Liver (tissue), 3 donors: ENCODE measurements at regions not wholly inside any gene's neighbourhood (a gene's known extent, or its start where the extent isn't known, plus 50 kb on each side); places are given as distances from the start of the nearest gene placed in this dataset.

Source experiments
- CTCF ChIP-seq: fragments of 150-350 bp; IDR thresholded peaks from 2 replicates; pipeline ENCODE4 v1.5.1; 2017; ENCODE audit warnings: improper control_type of control experiment, low read depth, low read length; ENCODE audit not compliant: missing input control
- EGR1 ChIP-seq, 2 donors: IDR thresholded peaks; 2 replicates each; pipeline ENCODE4 v1.6.1; 2016 to 2018; ENCODE audit warnings: antibody characterized with exemption in 2 of 2, low read depth in 2 of 2
- FOXA1 ChIP-seq: IDR thresholded peaks from 2 replicates; pipeline ENCODE4 v1.6.1; 2016; ENCODE audit warnings: antibody characterized with exemption
- GABPA ChIP-seq, 2 donors: IDR thresholded peaks in 1 of 2; conservative IDR thresholded peaks in 1 of 2; 2 replicates each; pipeline ENCODE4 v1.6.1; 2016; ENCODE audit warnings: antibody characterized with exemption in 2 of 2, mild to moderate bottlenecking in 1 of 2, moderate library complexity in 1 of 2
- HNF4G ChIP-seq: IDR thresholded peaks from 2 replicates; pipeline ENCODE4 v1.6.1; 2016; ENCODE audit warnings: antibody characterized with exemption
- MAX ChIP-seq: IDR thresholded peaks from 2 replicates; pipeline ENCODE4 v1.6.1; 2016; ENCODE audit warnings: antibody characterized with exemption
- RAD21 ChIP-seq, 2 donors: IDR thresholded peaks; 2 replicates each; pipeline ENCODE4 v1.6.1; 2016; ENCODE audit warnings: antibody characterized with exemption in 2 of 2, mild to moderate bottlenecking in 2 of 2
- RXRA ChIP-seq, 2 donors: IDR thresholded peaks; 2 replicates each; pipeline ENCODE4 v1.6.1; 2017 to 2018; ENCODE audit warnings: antibody characterized with exemption in 2 of 2, mild to moderate bottlenecking in 1 of 2
- SP1 ChIP-seq: IDR thresholded peaks from 2 replicates; pipeline ENCODE4 v1.6.1; 2018; ENCODE audit warnings: antibody characterized with exemption, mild to moderate bottlenecking
- TAF1 ChIP-seq: conservative IDR thresholded peaks from 2 replicates; pipeline ENCODE4 v1.6.1; 2016; ENCODE audit warnings: antibody characterized with exemption, mild to moderate bottlenecking
- YY1 ChIP-seq: IDR thresholded peaks from 2 replicates; pipeline ENCODE4 v1.6.1; 2016; ENCODE audit warnings: antibody characterized with exemption, mild to moderate bottlenecking
- TF ChIP-seq, protein P1 (sequence below): IDR thresholded peaks from 2 replicates; pipeline ENCODE4 v1.6.1; 2016; ENCODE audit warnings: antibody characterized with exemption, mild to moderate bottlenecking
- TF ChIP-seq, protein P2 (sequence below): IDR thresholded peaks from 2 replicates; pipeline ENCODE4 v1.6.1; 2016; ENCODE audit warnings: antibody characterized with exemption
- donor health status: healthy.
- donor health status: healthy.

- TF ChIP-seq CTCF, result no peak
- no peak for TF ChIP-seq RAD21 (IDR thresholded peaks at IDR 0.05)
- no peak for TF ChIP-seq GABPA (IDR thresholded peaks at IDR 0.05 in 1 of 2, conservative IDR thresholded peaks at IDR 0.05 in 1 of 2)
- TF ChIP-seq YY1, result no peak
- TF ChIP-seq RXRA (IDR thresholded peaks at IDR 0.05), result no peak
- TF ChIP-seq TAF1, result no peak
- TF ChIP-seq, protein P1, sequence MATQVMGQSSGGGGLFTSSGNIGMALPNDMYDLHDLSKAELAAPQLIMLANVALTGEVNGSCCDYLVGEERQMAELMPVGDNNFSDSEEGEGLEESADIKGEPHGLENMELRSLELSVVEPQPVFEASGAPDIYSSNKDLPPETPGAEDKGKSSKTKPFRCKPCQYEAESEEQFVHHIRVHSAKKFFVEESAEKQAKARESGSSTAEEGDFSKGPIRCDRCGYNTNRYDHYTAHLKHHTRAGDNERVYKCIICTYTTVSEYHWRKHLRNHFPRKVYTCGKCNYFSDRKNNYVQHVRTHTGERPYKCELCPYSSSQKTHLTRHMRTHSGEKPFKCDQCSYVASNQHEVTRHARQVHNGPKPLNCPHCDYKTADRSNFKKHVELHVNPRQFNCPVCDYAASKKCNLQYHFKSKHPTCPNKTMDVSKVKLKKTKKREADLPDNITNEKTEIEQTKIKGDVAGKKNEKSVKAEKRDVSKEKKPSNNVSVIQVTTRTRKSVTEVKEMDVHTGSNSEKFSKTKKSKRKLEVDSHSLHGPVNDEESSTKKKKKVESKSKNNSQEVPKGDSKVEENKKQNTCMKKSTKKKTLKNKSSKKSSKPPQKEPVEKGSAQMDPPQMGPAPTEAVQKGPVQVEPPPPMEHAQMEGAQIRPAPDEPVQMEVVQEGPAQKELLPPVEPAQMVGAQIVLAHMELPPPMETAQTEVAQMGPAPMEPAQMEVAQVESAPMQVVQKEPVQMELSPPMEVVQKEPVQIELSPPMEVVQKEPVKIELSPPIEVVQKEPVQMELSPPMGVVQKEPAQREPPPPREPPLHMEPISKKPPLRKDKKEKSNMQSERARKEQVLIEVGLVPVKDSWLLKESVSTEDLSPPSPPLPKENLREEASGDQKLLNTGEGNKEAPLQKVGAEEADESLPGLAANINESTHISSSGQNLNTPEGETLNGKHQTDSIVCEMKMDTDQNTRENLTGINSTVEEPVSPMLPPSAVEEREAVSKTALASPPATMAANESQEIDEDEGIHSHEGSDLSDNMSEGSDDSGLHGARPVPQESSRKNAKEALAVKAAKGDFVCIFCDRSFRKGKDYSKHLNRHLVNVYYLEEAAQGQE, result no peak
- no peak for TF ChIP-seq HNF4G
- TF ChIP-seq MAX, result no peak
- no peak for TF ChIP-seq SP1
- TF ChIP-seq, protein P2, sequence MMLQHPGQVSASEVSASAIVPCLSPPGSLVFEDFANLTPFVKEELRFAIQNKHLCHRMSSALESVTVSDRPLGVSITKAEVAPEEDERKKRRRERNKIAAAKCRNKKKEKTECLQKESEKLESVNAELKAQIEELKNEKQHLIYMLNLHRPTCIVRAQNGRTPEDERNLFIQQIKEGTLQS, result no peak
- no peak for TF ChIP-seq EGR1 (IDR thresholded peaks at IDR 0.05; ENCODE audit: low read depth in 2 of 2)
- TF ChIP-seq FOXA1, result no peak
Measured at GRCh38 chr1:221530791-221531190, 211.1 kb downstream of the DUSP10 start.
